Upper lobe of right lung (tissue), 1 donor: ENCODE measurements at regions not wholly inside any gene's neighbourhood (a gene's known extent, or its start where the extent isn't known, plus 50 kb on each side); places are given as distances from the start of the nearest gene placed in this dataset.
"Not testable (repeated sequence)": the region's sequence is repeated elsewhere in the genome, so short reads cannot be mapped to it uniquely, and the experiment has no call there.

Experiments used
- ATAC-seq: fragments of 200-7000 bp; cut with Tn5 transposase; one replicate; pipeline ENCODE4 v1.9.1; 2020; ENCODE audit warnings: mild to moderate bottlenecking, moderate library complexity
- DNase-seq: peaks from one replicate; pipeline ENCODE4 v3.0.0-alpha.2; 2020
- H3K27ac ChIP-seq: fragments of 200-600 bp; one replicate; pipeline ENCODE4 v1.8.0; 2022
- H3K27me3 ChIP-seq: fragments of 200-600 bp; one replicate; pipeline ENCODE4 v1.8.0; 2022; ENCODE audit warnings: mild to moderate bottlenecking
- H3K36me3 ChIP-seq: fragments of 200-600 bp; one replicate; pipeline ENCODE4 v1.8.0; 2022
- H3K4me1 ChIP-seq: fragments of 200-600 bp; one replicate; pipeline ENCODE4 v1.8.0; 2022
- H3K4me3 ChIP-seq: fragments of 200-600 bp; one replicate; pipeline ENCODE4 v1.8.0; 2022; ENCODE audit warnings: mild to moderate bottlenecking
- H3K9me3 ChIP-seq: fragments of 200-600 bp; one replicate; pipeline ENCODE4 v1.8.0; 2022
- CTCF ChIP-seq: fragments of 200-600 bp; IDR thresholded peaks from one replicate; pipeline ENCODE4 v1.8.0; 2022; ENCODE audit warnings: antibody characterized with exemption
- intact Hi-C: fragments of 100-400 bp; cut with DNase I; formaldehyde crosslinking; loops from one replicate; pipeline ENCODE4 v1.11.0; 2022
- donor health status: DM: no; HTN: yes; CAD: no; lungs with severe emphysema.

- DNase-seq, H3K4me1 ChIP-seq, H3K4me3 ChIP-seq, ATAC-seq, H3K27ac ChIP-seq, H3K27me3 ChIP-seq, intact Hi-C loops, H3K36me3 ChIP-seq, H3K9me3 ChIP-seq: not testable (repeated sequence)
- TF ChIP-seq CTCF = peak; percentile 54
Observed at GRCh38 chr14:106234525-106235254, 708.3 kb downstream of the TMEM121 start.

- Histone ChIP-seq H3K4me3 (no peak overlapping the region), H3K9me3 (no peaks in the 10 kb centered on the region), H3K36me3 (no peaks in the 10 kb centered on the region), H3K27ac (no peak overlapping the region), H3K4me1 (no peaks in the 10 kb centered on the region), H3K27me3 (no peaks in the 10 kb centered on the region)
- intact Hi-C loops = no loop called here
- DNase-seq (no peak), ATAC-seq (no peak)
- no peak for TF ChIP-seq CTCF
Observed at GRCh38 chr14:106235356-106236159, 709.2 kb downstream of the TMEM121 start.

- ATAC-seq (no peak), DNase-seq (no peak)
- Histone ChIP-seq H3K9me3 (no peaks in the 10 kb centered on the region), H3K36me3 (no peaks in the 10 kb centered on the region), H3K27me3 (no peaks in the 10 kb centered on the region), H3K27ac (no peak overlapping the region), H3K4me3 (no peak overlapping the region), H3K4me1 (no peaks in the 10 kb centered on the region)
- intact Hi-C loops = no loop called here
- no peak for TF ChIP-seq CTCF
Observed at GRCh38 chr14:106248321-106249192, 722.2 kb downstream of the TMEM121 start.

- H3K4me3 ChIP-seq, H3K36me3 ChIP-seq: not testable (repeated sequence)
Observed at GRCh38 chr14:106253995-106254394, 727.6 kb downstream of the TMEM121 start.

DNA sequence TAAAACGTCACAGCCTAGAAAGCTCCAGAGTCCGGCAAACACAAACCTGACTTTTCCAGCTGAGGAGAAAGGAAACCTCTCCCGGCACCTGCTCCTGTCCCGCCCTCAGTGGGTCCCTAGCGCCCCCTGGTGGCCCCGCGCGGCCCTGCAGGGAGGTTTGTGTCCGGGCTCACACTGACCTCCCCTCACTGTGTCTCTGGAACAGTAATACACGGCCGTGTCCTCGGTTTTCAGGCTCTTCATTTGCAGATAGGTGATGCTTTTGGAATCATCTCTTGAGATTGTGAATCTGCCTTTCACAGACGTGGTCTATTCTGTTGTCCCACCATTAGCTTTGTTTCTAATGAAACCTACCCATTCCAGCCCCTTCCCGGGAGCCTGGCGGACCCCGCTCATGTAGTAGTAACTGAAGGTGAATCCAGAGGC is 731.2 kb downstream of the TMEM121 start:
- intact Hi-C loops = not testable (repeated sequence)
- peak; percentile 88 for DNase-seq

More at GRCh38 chr14:106253995-106254394, 727.6 kb downstream of the TMEM121 start:
- H3K27me3 ChIP-seq, DNase-seq, ATAC-seq, H3K4me1 ChIP-seq, intact Hi-C loops, H3K27ac ChIP-seq, H3K9me3 ChIP-seq: not testable (repeated sequence)

More for the DNA sequence above, 731.2 kb downstream of the TMEM121 start:
- not testable (repeated sequence) for H3K4me3 ChIP-seq, H3K27ac ChIP-seq, H3K4me1 ChIP-seq, H3K9me3 ChIP-seq, H3K36me3 ChIP-seq, H3K27me3 ChIP-seq
- peak; percentile 85 for ATAC-seq
- peak; percentile 77 for TF ChIP-seq CTCF
